Suprapubic skin (tissue), 4 donors: ENCODE measurements at regions not wholly inside any gene's neighbourhood (a gene's known extent, or its start where the extent isn't known, plus 50 kb on each side); places are given as distances from the start of the nearest gene placed in this dataset.

Source experiments
- DNase-seq, 2 donors: peaks; one replicate each; pipeline ENCODE4 v3.0.0-alpha.2; 2019; ENCODE audit warnings: low spot score in 2 of 2
- H3K27ac ChIP-seq: fragments of 200-600 bp; sonication (generic); one replicate; pipeline ENCODE4 v1.5.1; 2019
- H3K27me3 ChIP-seq: fragments of 200-600 bp; sonication (generic); one replicate; pipeline ENCODE4 v1.5.1; 2019
- H3K36me3 ChIP-seq: fragments of 200-600 bp; sonication (generic); one replicate; pipeline ENCODE4 v1.5.1; 2019
- H3K4me1 ChIP-seq: fragments of 200-600 bp; sonication (generic); one replicate; pipeline ENCODE4 v1.5.1; 2019
- H3K4me3 ChIP-seq: fragments of 200-600 bp; sonication (generic); one replicate; pipeline ENCODE4 v1.5.1; 2019; ENCODE audit warnings: mild to moderate bottlenecking
- H3K9me3 ChIP-seq: fragments of 200-600 bp; sonication (generic); one replicate; pipeline ENCODE4 v1.5.1; 2019
- CTCF ChIP-seq, 2 donors: fragments of 200-600 bp in 1 of 2; fragments of 450-650 bp in 1 of 2; sonication (generic) in 1 of 2; IDR thresholded peaks; one replicate each; pipeline ENCODE4 v1.5.1; 2016 to 2019; ENCODE audit warnings: antibody characterized with exemption in 2 of 2, mild to moderate bottlenecking in 1 of 2, moderate library complexity in 1 of 2
- EP300 ChIP-seq: sonication (generic); formaldehyde crosslinking; IDR thresholded peaks from one replicate; pipeline ENCODE4 v1.6.1; 2017; ENCODE audit warnings: antibody characterized with exemption
- POLR2A ChIP-seq, 2 donors: fragments of 450-650 bp; IDR thresholded peaks; one replicate each; pipeline ENCODE4 v1.6.1; 2017; ENCODE audit warnings: antibody characterized with exemption in 2 of 2, mild to moderate bottlenecking in 2 of 2, moderate library complexity in 2 of 2
- POLR2AphosphoS5 ChIP-seq, 3 donors: sonication (generic); formaldehyde crosslinking; IDR thresholded peaks; one replicate each; pipeline ENCODE4 v1.6.1; 2017; ENCODE audit warnings: antibody characterized with exemption in 3 of 3
- WGBS: methylation state at CpG from one replicate; pipeline ENCODE4 v1.1.5; 2018; 5-methylcytosine and 5-hydroxymethylcytosine counted together

- whole genome bisulfite sequencing, result 73% methylated on average over 12 of the region's 12 CpGs
- no peaks in the 10 kb centered on the region for H3K36me3 ChIP-seq
- H3K9me3 ChIP-seq, result no peaks in the 10 kb centered on the region
- H3K27ac ChIP-seq, result no peak overlapping the region
- no peaks in the 10 kb centered on the region for H3K27me3 ChIP-seq
- TF ChIP-seq EP300 (no peak), POLR2A (IDR thresholded peaks at IDR 0.05) (no peak), POLR2AphosphoS5 (IDR thresholded peaks at IDR 0.05) (no peak)
- H3K4me3 ChIP-seq, result no peak overlapping the region
- peaks cover 15% of the 10 kb centered on the region for H3K4me1 ChIP-seq
- no peak for DNase-seq
Observed at GRCh38 chr14:76941946-76942805, 86.3 kb downstream of the IRF2BPL start.

GRCh38 chr14:76941544-76941943 is 87.0 kb downstream of the IRF2BPL start:
- Histone ChIP-seq H3K4me3 (no peak overlapping the region), H3K27me3 (no peaks in the 10 kb centered on the region), H3K4me1 (peaks cover 16% of the 10 kb centered on the region), H3K9me3 (no peaks in the 10 kb centered on the region), H3K27ac (no peak overlapping the region), H3K36me3 (no peaks in the 10 kb centered on the region)
- WGBS, result 83% methylated on average over 6 of the region's 7 CpGs
- DNase-seq, result no peak
- TF ChIP-seq EP300, result no peak
- TF ChIP-seq CTCF (IDR thresholded peaks at IDR 0.05), result no peak
- TF ChIP-seq POLR2AphosphoS5 (IDR thresholded peaks at IDR 0.05), result no peak
- no peak for TF ChIP-seq POLR2A (IDR thresholded peaks at IDR 0.05)

- H3K36me3 ChIP-seq, result no peaks in the 10 kb centered on the region
- no peak for DNase-seq
- no peaks in the 10 kb centered on the region for H3K27me3 ChIP-seq
- WGBS, result 99% methylated on average over 7 of the region's 8 CpGs
- TF ChIP-seq POLR2AphosphoS5 (IDR thresholded peaks at IDR 0.05), result no peak
- TF ChIP-seq POLR2A (IDR thresholded peaks at IDR 0.05), result no peak
- no peak for TF ChIP-seq CTCF (IDR thresholded peaks at IDR 0.05)
- no peak for TF ChIP-seq EP300
- no peaks in the 10 kb centered on the region for H3K9me3 ChIP-seq
- peaks cover 21% of the 10 kb centered on the region for H3K4me1 ChIP-seq
- H3K27ac ChIP-seq, result no peak overlapping the region
- no peak overlapping the region for H3K4me3 ChIP-seq
Observed at GRCh38 chr14:76940021-76940760, 88.3 kb downstream of the IRF2BPL start.

GRCh38 chr14:76939015-76939742 is 89.3 kb downstream of the IRF2BPL start:
- Histone ChIP-seq H3K27me3 (no peaks in the 10 kb centered on the region), H3K27ac (no peak overlapping the region), H3K9me3 (no peaks in the 10 kb centered on the region), H3K4me3 (no peak overlapping the region), H3K36me3 (no peaks in the 10 kb centered on the region), H3K4me1 (peaks cover 21% of the 10 kb centered on the region)
- TF ChIP-seq EP300 (no peak), POLR2AphosphoS5 (IDR thresholded peaks at IDR 0.05) (no peak), CTCF (IDR thresholded peaks at IDR 0.05) (no peak), POLR2A (IDR thresholded peaks at IDR 0.05) (no peak)
- 81% methylated on average over 10 of the region's 10 CpGs for WGBS
- no peak for DNase-seq

- WGBS, result 69% methylated on average over 3 of the region's 3 CpGs
- DNase-seq, result no peak
- Histone ChIP-seq H3K27ac (no peak overlapping the region), H3K4me1 (peaks cover 21% of the 10 kb centered on the region), H3K4me3 (no peak overlapping the region), H3K36me3 (no peaks in the 10 kb centered on the region), H3K27me3 (no peaks in the 10 kb centered on the region), H3K9me3 (no peaks in the 10 kb centered on the region)
- TF ChIP-seq EP300, result no peak
Observed at GRCh38 chr14:76938092-76938500, 90.4 kb downstream of the IRF2BPL start.
